ENCODE measurements at regions not wholly inside any gene's neighbourhood (a gene's known extent, or its start where the extent isn't known, plus 50 kb on each side); places are given as distances from the start of the nearest gene placed in this dataset.
A peak's percentile ranks its signal among the peaks of the same experiment; 100 is the strongest.

GRCh38 chr12:116365606-116366455 is 88.3 kb upstream of the MED13L start:
- TF ChIP-seq EZH2 (IDR thresholded peaks at IDR 0.05) (no peak), FOXP2 (optimal IDR thresholded peaks at IDR 0.05; ENCODE audit: control extremely low read depth, extremely low read length, insufficient read depth) (no peak), POLR2AphosphoS5 (IDR thresholded peaks at IDR 0.05; ENCODE audit: borderline replicate concordance, low read depth, low read length) (no peak)
- Histone ChIP-seq H3K9me3 (ENCODE audit: low read depth, low read length) (no peaks in the 10 kb centered on the region), H3K4me3 (peak overlapping the region; percentile 1; the same call in 1 of the 2 replicates), H3K9ac (ENCODE audit: insufficient read length) (no peak overlapping the region), H3K27ac (peak overlapping the region; percentile 78), H3K36me3 (ENCODE audit: insufficient read depth, low read length) (no peaks in the 10 kb centered on the region)
- DNase-seq (ENCODE audit: low read depth, low spot score), result no peak

- Histone ChIP-seq H3K4me3 (peak overlapping the region; percentile 1; the same call in 1 of the 2 replicates), H3K9ac (ENCODE audit: insufficient read length) (no peak overlapping the region), H3K27ac (peak overlapping the region; percentile 78), H3K36me3 (ENCODE audit: insufficient read depth, low read length) (no peaks in the 10 kb centered on the region), H3K9me3 (ENCODE audit: low read depth, low read length) (no peaks in the 10 kb centered on the region)
- no peak for DNase-seq (ENCODE audit: low read depth, low spot score)
- TF ChIP-seq EZH2 (IDR thresholded peaks at IDR 0.05) (no peak), FOXP2 (optimal IDR thresholded peaks at IDR 0.05; ENCODE audit: control extremely low read depth, extremely low read length, insufficient read depth) (peak; percentile 2)
Measured at GRCh38 chr12:116366456-116366776, 88.9 kb upstream of the MED13L start.

- peak overlapping the region; percentile 78; the same call in 1 of the 2 replicates for H3K27ac ChIP-seq
- TF ChIP-seq POLR2AphosphoS5 (IDR thresholded peaks at IDR 0.05; ENCODE audit: borderline replicate concordance, low read depth, low read length) (no peak), EZH2 (IDR thresholded peaks at IDR 0.05) (no peak), FOXP2 (optimal IDR thresholded peaks at IDR 0.05; ENCODE audit: control extremely low read depth, extremely low read length, insufficient read depth) (no peak)
- no peak for DNase-seq (ENCODE audit: low read depth, low spot score)
- H3K9ac ChIP-seq (ENCODE audit: insufficient read length), result no peak overlapping the region
- H3K36me3 ChIP-seq (ENCODE audit: insufficient read depth, low read length), result no peaks in the 10 kb centered on the region
- no peaks in the 10 kb centered on the region for H3K9me3 ChIP-seq (ENCODE audit: low read depth, low read length)
- peak overlapping the region; percentile 1; the same call in 1 of the 2 replicates for H3K4me3 ChIP-seq
Measured at GRCh38 chr12:116366824-116367223, 89.3 kb upstream of the MED13L start.

- no peak overlapping the region for H3K27ac ChIP-seq
Measured at GRCh38 chr12:116368196-116369194, 91.0 kb upstream of the MED13L start.

GRCh38 chr12:116370004-116370404 is 92.5 kb upstream of the MED13L start:
- Histone ChIP-seq H3K4me3 (no peak overlapping the region), H3K9me3 (ENCODE audit: low read depth, low read length) (no peaks in the 10 kb centered on the region), H3K36me3 (ENCODE audit: insufficient read depth, low read length) (no peaks in the 10 kb centered on the region), H3K27ac (no peak overlapping the region), H3K9ac (ENCODE audit: insufficient read length) (no peak overlapping the region)
- DNase-seq (ENCODE audit: low read depth, low spot score), result no peak
- no peak for TF ChIP-seq POLR2AphosphoS5 (IDR thresholded peaks at IDR 0.05; ENCODE audit: borderline replicate concordance, low read depth, low read length)
- no peak for TF ChIP-seq EZH2 (IDR thresholded peaks at IDR 0.05)
- TF ChIP-seq FOXP2 (optimal IDR thresholded peaks at IDR 0.05; ENCODE audit: control extremely low read depth, extremely low read length, insufficient read depth), result no peak

More at GRCh38 chr12:116368196-116369194, 91.0 kb upstream of the MED13L start:
- H3K9ac ChIP-seq (ENCODE audit: insufficient read length), result no peak overlapping the region
- no peaks in the 10 kb centered on the region for H3K36me3 ChIP-seq (ENCODE audit: insufficient read depth, low read length)
- TF ChIP-seq EZH2 (IDR thresholded peaks at IDR 0.05) (no peak), POLR2AphosphoS5 (IDR thresholded peaks at IDR 0.05; ENCODE audit: borderline replicate concordance, low read depth, low read length) (no peak), FOXP2 (optimal IDR thresholded peaks at IDR 0.05; ENCODE audit: control extremely low read depth, extremely low read length, insufficient read depth) (no peak)
- H3K4me3 ChIP-seq, result no peak overlapping the region
- H3K9me3 ChIP-seq (ENCODE audit: low read depth, low read length), result no peaks in the 10 kb centered on the region
- DNase-seq (ENCODE audit: low read depth, low spot score), result no peak

- no peak for DNase-seq (ENCODE audit: low read depth, low spot score)
- Histone ChIP-seq H3K9ac (ENCODE audit: insufficient read length) (no peak overlapping the region), H3K9me3 (ENCODE audit: low read depth, low read length) (no peaks in the 10 kb centered on the region), H3K4me3 (no peak overlapping the region), H3K27ac (no peak overlapping the region), H3K36me3 (ENCODE audit: insufficient read depth, low read length) (no peaks in the 10 kb centered on the region)
- TF ChIP-seq FOXP2 (optimal IDR thresholded peaks at IDR 0.05; ENCODE audit: control extremely low read depth, extremely low read length, insufficient read depth) (no peak), POLR2AphosphoS5 (IDR thresholded peaks at IDR 0.05; ENCODE audit: borderline replicate concordance, low read depth, low read length) (no peak), EZH2 (IDR thresholded peaks at IDR 0.05) (no peak)
Measured at GRCh38 chr12:116370886-116371580, 93.5 kb upstream of the MED13L start.

GRCh38 chr12:116372815-116373214 is 95.3 kb upstream of the MED13L start:
- TF ChIP-seq EZH2 (IDR thresholded peaks at IDR 0.05), result no peak
- no peak for TF ChIP-seq POLR2AphosphoS5 (IDR thresholded peaks at IDR 0.05; ENCODE audit: borderline replicate concordance, low read depth, low read length)
- TF ChIP-seq FOXP2 (optimal IDR thresholded peaks at IDR 0.05; ENCODE audit: control extremely low read depth, extremely low read length, insufficient read depth), result no peak
- H3K4me3 ChIP-seq, result no peak overlapping the region

More at GRCh38 chr12:116372815-116373214, 95.3 kb upstream of the MED13L start:
- H3K9ac ChIP-seq (ENCODE audit: insufficient read length), result no peak overlapping the region
- 0 out of 2 replicates have a peak overlapping the region, but pooled peaks have one; percentile 62 for H3K27ac ChIP-seq
- no peak for DNase-seq (ENCODE audit: low read depth, low spot score)
- H3K9me3 ChIP-seq (ENCODE audit: low read depth, low read length), result no peaks in the 10 kb centered on the region
- no peaks in the 10 kb centered on the region for H3K36me3 ChIP-seq (ENCODE audit: insufficient read depth, low read length)

Data from SK-N-MC (cell line).